Rectal smooth muscle tissue (tissue), 1 donor: ENCODE measurements at regions not wholly inside any gene's neighbourhood (a gene's known extent, or its start where the extent isn't known, plus 50 kb on each side); places are given as distances from the start of the nearest gene placed in this dataset.

ENCODE experiments used
- H3K27ac ChIP-seq: one replicate; pipeline ENCODE4 v1.7.0; 2013; ENCODE audit warnings: low read depth, low read length, inconsistent platforms
- H3K27me3 ChIP-seq: one replicate; pipeline ENCODE4 v1.7.0; 2013; ENCODE audit warnings: low read length; ENCODE audit not compliant: control insufficient read depth, insufficient read depth
- H3K36me3 ChIP-seq: one replicate; pipeline ENCODE4 v1.7.0; 2013; ENCODE audit warnings: low read length; ENCODE audit not compliant: control insufficient read depth, insufficient read depth
- H3K4me1 ChIP-seq: one replicate; pipeline ENCODE4 v1.7.0; 2013; ENCODE audit warnings: low read length; ENCODE audit not compliant: control insufficient read depth, insufficient read depth
- H3K4me3 ChIP-seq: one replicate; pipeline ENCODE4 v1.7.0; 2013; ENCODE audit warnings: low read length
- H3K9ac ChIP-seq: one replicate; pipeline ENCODE4 v1.7.0; 2013; ENCODE audit warnings: low read length

- Histone ChIP-seq H3K27me3 (no peaks in the 10 kb centered on the region), H3K4me1 (no peaks in the 10 kb centered on the region), H3K9ac (no peak overlapping the region), H3K36me3 (no peaks in the 10 kb centered on the region), H3K27ac (no peak overlapping the region), H3K4me3 (no peak overlapping the region)
Measured at GRCh38 chr6:82030761-82031503, 216.6 kb downstream of the IBTK start.

- H3K9ac ChIP-seq = no peak overlapping the region
- H3K27me3 ChIP-seq = no peaks in the 10 kb centered on the region
- H3K27ac ChIP-seq = no peak overlapping the region
- no peaks in the 10 kb centered on the region for H3K4me1 ChIP-seq
- H3K4me3 ChIP-seq = no peak overlapping the region
- no peaks in the 10 kb centered on the region for H3K36me3 ChIP-seq
Measured at GRCh38 chr6:82030301-82030700, 217.2 kb downstream of the IBTK start.

- no peak overlapping the region for H3K9ac ChIP-seq
- H3K4me1 ChIP-seq = no peaks in the 10 kb centered on the region
- H3K27me3 ChIP-seq = no peaks in the 10 kb centered on the region
- H3K36me3 ChIP-seq = no peaks in the 10 kb centered on the region
- H3K4me3 ChIP-seq = no peak overlapping the region
- H3K27ac ChIP-seq = no peak overlapping the region
Measured at GRCh38 chr6:82025271-82025670, 222.3 kb downstream of the IBTK start.

DNA sequence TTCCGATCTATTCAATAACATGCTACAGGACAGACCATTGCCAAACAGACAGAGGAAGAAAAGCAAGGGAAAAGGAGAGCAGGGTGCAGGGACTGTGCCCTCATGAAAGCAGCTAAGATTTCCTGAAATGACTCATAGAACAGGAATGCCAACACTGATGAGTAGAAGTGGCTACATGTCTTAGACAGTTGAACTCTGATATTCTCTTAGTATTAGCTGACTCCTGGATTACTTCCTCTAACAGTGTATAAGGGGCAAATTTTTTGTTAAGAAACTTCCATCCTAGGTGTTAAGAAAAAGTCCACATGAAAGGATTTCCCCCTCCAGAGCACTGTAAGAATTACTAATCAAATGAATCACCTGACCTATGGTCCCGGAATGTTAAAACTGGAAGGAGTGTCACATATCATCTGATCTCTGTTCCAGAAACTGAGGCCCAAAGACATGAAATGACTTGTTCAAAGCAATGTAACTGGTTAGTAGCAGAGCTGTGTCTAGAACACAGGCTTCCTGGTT is 224.9 kb downstream of the IBTK start:
- no peak overlapping the region for H3K4me3 ChIP-seq
- H3K27ac ChIP-seq = no peak overlapping the region
- no peaks in the 10 kb centered on the region for H3K36me3 ChIP-seq
- no peaks in the 10 kb centered on the region for H3K4me1 ChIP-seq
- no peak overlapping the region for H3K9ac ChIP-seq
- H3K27me3 ChIP-seq = no peaks in the 10 kb centered on the region

DNA sequence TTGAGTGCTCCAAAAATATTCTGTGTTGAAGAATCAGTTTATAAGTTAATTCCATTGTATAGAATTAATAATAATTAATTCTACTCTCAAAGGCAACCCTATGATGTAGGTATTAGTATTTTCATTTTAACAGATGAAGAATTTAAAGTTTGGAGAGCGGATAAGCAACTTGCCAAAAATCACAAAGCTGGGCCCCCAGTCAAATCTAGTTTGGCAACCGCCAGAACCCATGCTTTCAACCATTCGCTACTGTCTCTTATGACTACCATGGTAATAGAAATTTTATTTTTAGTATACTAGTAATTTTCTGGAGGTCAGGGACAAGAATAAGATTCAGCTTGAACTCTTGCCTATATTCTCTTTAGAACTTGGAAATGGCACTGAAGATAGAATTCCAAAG is 229.8 kb downstream of the IBTK start:
- Histone ChIP-seq H3K4me1 (peaks cover 6% of the 10 kb centered on the region), H3K4me3 (no peak overlapping the region), H3K9ac (no peak overlapping the region), H3K36me3 (no peaks in the 10 kb centered on the region), H3K27me3 (no peaks in the 10 kb centered on the region), H3K27ac (no peak overlapping the region)

DNA sequence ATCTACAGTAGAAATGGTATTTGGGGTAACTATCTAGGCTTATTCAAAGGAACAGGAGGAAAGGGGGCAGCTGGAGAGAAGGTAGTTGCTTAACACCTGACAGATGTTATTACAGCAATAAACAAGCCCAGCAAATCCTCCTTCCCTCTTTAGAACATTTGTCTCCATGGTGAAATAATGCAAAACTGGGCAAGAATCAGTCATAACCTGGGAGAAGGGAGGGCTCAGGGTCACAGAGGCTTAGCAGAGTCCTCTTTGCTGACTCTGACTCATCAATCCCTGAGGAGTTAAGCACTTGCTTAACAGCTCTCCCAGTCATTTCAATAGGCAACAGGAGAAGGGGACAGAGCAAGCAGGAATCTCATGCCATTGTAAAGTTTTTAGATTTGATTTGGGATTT is 230.3 kb downstream of the IBTK start:
- no peak overlapping the region for H3K27ac ChIP-seq
- no peaks in the 10 kb centered on the region for H3K27me3 ChIP-seq
- no peaks in the 10 kb centered on the region for H3K36me3 ChIP-seq
- H3K4me1 ChIP-seq = peaks cover 6% of the 10 kb centered on the region
- no peak overlapping the region for H3K4me3 ChIP-seq
- H3K9ac ChIP-seq = no peak overlapping the region

- Histone ChIP-seq H3K4me1 (peaks cover 6% of the 10 kb centered on the region), H3K4me3 (no peak overlapping the region), H3K36me3 (no peaks in the 10 kb centered on the region), H3K9ac (no peak overlapping the region), H3K27ac (no peak overlapping the region), H3K27me3 (no peaks in the 10 kb centered on the region)
Measured at GRCh38 chr6:82015526-82015925, 232.0 kb downstream of the IBTK start.

GRCh38 chr6:82015043-82015442 is 232.5 kb downstream of the IBTK start:
- H3K27me3 ChIP-seq = no peaks in the 10 kb centered on the region
- H3K9ac ChIP-seq = no peak overlapping the region
- no peak overlapping the region for H3K27ac ChIP-seq
- H3K4me3 ChIP-seq = no peak overlapping the region
- H3K4me1 ChIP-seq = peaks cover 6% of the 10 kb centered on the region
- no peaks in the 10 kb centered on the region for H3K36me3 ChIP-seq

DNA sequence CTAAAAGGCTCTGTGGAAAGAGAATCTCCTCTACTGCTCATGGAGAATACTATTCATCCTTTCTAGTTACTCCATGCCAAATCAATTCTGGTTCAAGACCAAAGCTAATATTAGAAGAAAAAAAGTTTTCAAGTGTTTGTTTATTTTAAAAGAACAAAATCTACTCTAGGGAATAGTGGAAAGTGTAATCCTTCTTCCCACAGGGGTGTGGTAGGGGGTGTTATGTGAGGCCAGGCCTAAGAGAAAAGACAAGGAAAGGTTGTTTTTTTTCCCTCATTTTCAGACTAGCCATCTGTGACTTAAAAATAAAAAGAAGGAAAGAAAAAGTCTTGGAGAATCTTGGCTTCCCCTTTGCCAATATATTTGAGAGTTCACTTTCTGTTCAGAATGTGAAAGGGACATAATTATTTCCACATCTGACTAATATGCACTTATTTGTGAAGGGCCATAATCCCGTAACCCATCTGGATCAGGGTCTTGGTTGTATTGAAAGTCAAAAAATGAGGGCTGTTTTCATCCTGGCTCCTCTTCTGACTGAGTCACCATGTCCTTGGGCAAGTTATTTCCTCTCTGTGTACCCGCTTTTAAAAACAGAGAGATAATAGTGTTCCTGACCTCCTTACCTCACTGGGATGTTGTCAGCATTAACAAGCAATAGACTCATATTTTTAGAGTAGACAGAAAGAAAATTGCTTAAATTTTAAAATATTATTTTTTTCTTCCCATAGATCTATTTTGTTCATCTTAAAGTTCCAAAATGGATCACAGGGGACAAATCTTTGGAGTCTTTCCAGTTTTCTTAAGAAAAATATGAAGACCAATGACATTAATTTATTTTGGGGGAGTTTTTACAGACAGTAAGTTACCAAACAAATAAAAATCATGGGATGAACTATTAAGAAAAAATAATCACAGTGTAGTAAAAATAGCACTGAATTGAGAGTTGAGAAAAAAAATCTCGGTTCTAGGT is 233.7 kb downstream of the IBTK start:
- no peak overlapping the region for H3K9ac ChIP-seq
- no peaks in the 10 kb centered on the region for H3K27me3 ChIP-seq
- H3K36me3 ChIP-seq = no peaks in the 10 kb centered on the region
- H3K27ac ChIP-seq = no peak overlapping the region
- no peak overlapping the region for H3K4me3 ChIP-seq
- H3K4me1 ChIP-seq = peaks cover 6% of the 10 kb centered on the region

GRCh38 chr6:82006027-82006738 is 241.4 kb downstream of the IBTK start:
- Histone ChIP-seq H3K4me3 (no peak overlapping the region), H3K36me3 (no peaks in the 10 kb centered on the region), H3K27me3 (no peaks in the 10 kb centered on the region), H3K9ac (no peak overlapping the region), H3K4me1 (no peaks in the 10 kb centered on the region), H3K27ac (no peak overlapping the region)

DNA sequence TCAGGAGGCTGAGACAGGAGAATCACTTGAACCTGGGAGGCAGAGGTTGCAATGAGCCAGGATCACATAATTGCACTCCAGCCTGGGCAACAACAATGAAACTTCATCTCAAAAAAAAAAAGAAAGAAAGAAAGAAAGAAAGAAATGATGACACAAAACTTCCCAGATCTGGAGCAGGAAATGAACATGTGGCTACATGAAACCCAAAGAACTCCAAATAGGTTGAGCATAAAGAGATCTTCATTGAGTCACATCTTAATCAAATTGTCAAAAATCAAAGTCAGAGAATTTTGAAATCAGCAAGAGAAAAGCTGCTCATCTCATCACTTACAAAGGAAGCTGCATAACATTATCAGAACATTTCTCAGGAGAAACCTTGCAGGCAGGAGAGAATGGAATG is 247.0 kb downstream of the IBTK start:
- Histone ChIP-seq H3K36me3 (no peaks in the 10 kb centered on the region), H3K27me3 (no peaks in the 10 kb centered on the region), H3K9ac (no peak overlapping the region), H3K27ac (no peak overlapping the region), H3K4me1 (no peaks in the 10 kb centered on the region), H3K4me3 (no peak overlapping the region)

DNA sequence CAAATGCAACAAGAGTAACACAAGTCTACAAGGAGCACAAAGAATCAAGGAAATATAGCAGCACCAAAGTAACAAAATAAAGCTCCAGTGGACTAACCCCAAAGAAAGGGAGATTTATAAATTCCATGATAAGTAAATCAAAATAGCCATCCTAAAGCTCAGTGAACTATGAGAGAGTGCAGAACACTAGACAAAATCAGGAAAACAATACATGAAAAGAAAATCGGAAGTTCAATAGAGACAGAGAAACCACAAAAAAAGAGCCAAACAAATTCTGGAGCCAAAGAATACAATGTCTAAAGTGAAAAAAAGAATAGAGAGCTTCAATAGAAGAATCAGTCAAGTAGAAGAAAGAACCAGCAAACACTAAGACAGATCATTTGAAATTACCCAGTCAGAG is 247.3 kb upstream of the TENT5A start:
- no peak overlapping the region for H3K9ac ChIP-seq
- H3K27ac ChIP-seq = no peak overlapping the region
- H3K4me1 ChIP-seq = no peaks in the 10 kb centered on the region
- no peaks in the 10 kb centered on the region for H3K36me3 ChIP-seq
- no peak overlapping the region for H3K4me3 ChIP-seq
- no peaks in the 10 kb centered on the region for H3K27me3 ChIP-seq
